Neural progenitor cell (in vitro differentiated cells): ENCODE measurements at regions not wholly inside any gene's neighbourhood (a gene's known extent, or its start where the extent isn't known, plus 50 kb on each side); places are given as distances from the start of the nearest gene placed in this dataset.

ENCODE experiments used
- CTCF ChIP-seq: fragments of 200-600 bp; sonication (generic); IDR thresholded peaks from 2 replicates; pipeline ENCODE4 v1.5.1; 2017; ENCODE audit warnings: antibody characterized with exemption, mild to moderate bottlenecking
- EZH2 ChIP-seq: fragments of 200-600 bp; sonication (generic); IDR thresholded peaks from 2 replicates; pipeline ENCODE4 v1.6.1; 2017; ENCODE audit warnings: antibody characterized with exemption, mild to moderate bottlenecking, moderate library complexity

GRCh38 chr12:4171742-4172141, 101.8 kb upstream of the CCND2 start:
- TF ChIP-seq EZH2 = no peak
- no peak for TF ChIP-seq CTCF
